Neural progenitor cell (in vitro differentiated cells): ENCODE measurements at regions not wholly inside any gene's neighbourhood (a gene's known extent, or its start where the extent isn't known, plus 50 kb on each side); places are given as distances from the start of the nearest gene placed in this dataset.
A peak's percentile ranks its signal among the peaks of the same experiment; 100 is the strongest.

ENCODE experiments used
- DNase-seq: peaks from one replicate; pipeline ENCODE4 v3.0.0-alpha.2; 2016; ENCODE audit warnings: low spot score
- H2AFZ ChIP-seq: fragments of 200-600 bp; sonication (generic); replicated peaks from 2 replicates; pipeline ENCODE4 v1.6.1; 2016; ENCODE audit warnings: antibody characterized with exemption
- H3F3A ChIP-seq: fragments of 200-600 bp; sonication (generic); 2 replicates; pipeline ENCODE4 v1.6.1; 2016; ENCODE audit warnings: antibody characterized with exemption, low read depth
- H3K27ac ChIP-seq: fragments of 200-600 bp; sonication (generic); 2 replicates; pipeline ENCODE4 v1.5.1; 2016; ENCODE audit warnings: mild to moderate bottlenecking
- H3K27me3 ChIP-seq: fragments of 200-600 bp; sonication (generic); 2 replicates; pipeline ENCODE4 v1.6.1; 2016; ENCODE audit warnings: mild to moderate bottlenecking, moderate library complexity
- H3K36me3 ChIP-seq: fragments of 200-600 bp; sonication (generic); 2 replicates; pipeline ENCODE4 v1.5.1; 2016
- H3K4me1 ChIP-seq: fragments of 200-600 bp; sonication (generic); 2 replicates; pipeline ENCODE4 v1.6.1; 2016; ENCODE audit warnings: mixed run types
- H3K4me2 ChIP-seq: fragments of 200-600 bp; sonication (generic); 2 replicates; pipeline ENCODE4 v1.6.1; 2016
- H3K4me3 ChIP-seq: fragments of 200-600 bp; sonication (generic); 2 replicates; pipeline ENCODE4 v1.5.1; 2016
- H3K79me2 ChIP-seq: fragments of 200-600 bp; sonication (generic); 2 replicates; pipeline ENCODE4 v1.6.1; 2016; ENCODE audit warnings: low read depth
- H3K9ac ChIP-seq: fragments of 200-600 bp; sonication (generic); 2 replicates; pipeline ENCODE4 v1.6.1; 2016
- H3K9me3 ChIP-seq: fragments of 200-600 bp; sonication (generic); 2 replicates; pipeline ENCODE4 v1.5.1; 2016; ENCODE audit warnings: low read depth
- H4K20me1 ChIP-seq: fragments of 200-600 bp; sonication (generic); 2 replicates; pipeline ENCODE4 v1.6.1; 2016; ENCODE audit warnings: low read depth
- H3K27ac Mint-ChIP-seq: 3 replicates; pipeline ENCODE4 v1.8.0; 2021; ENCODE audit warnings: mixed read lengths
- H3K27me3 Mint-ChIP-seq: 2 replicates; pipeline ENCODE4 v1.8.0; 2022; ENCODE audit warnings: low read depth, mild to moderate bottlenecking, inconsistent platforms, moderate library complexity, mixed read lengths; ENCODE audit not compliant: insufficient read depth
- H3K36me3 Mint-ChIP-seq: 3 replicates; pipeline ENCODE4 v1.8.0; 2021; ENCODE audit warnings: mixed read lengths
- H3K4me1 Mint-ChIP-seq: 3 replicates; pipeline ENCODE4 v1.8.0; 2021; ENCODE audit warnings: mixed read lengths
- H3K4me3 Mint-ChIP-seq: 3 replicates; pipeline ENCODE4 v1.8.0; 2021; ENCODE audit warnings: mild to moderate bottlenecking, moderate library complexity, mixed read lengths
- H3K9me3 Mint-ChIP-seq: 3 replicates; pipeline ENCODE4 v1.8.0; 2020; ENCODE audit warnings: mixed read lengths
- EZH2 ChIP-seq: fragments of 200-600 bp; sonication (generic); IDR thresholded peaks from 2 replicates; pipeline ENCODE4 v1.6.1; 2017; ENCODE audit warnings: antibody characterized with exemption, mild to moderate bottlenecking, moderate library complexity
- EZH2phosphoT487 ChIP-seq: fragments of 200-600 bp; sonication (generic); IDR thresholded peaks from 2 replicates; pipeline ENCODE4 v1.6.1; 2017; ENCODE audit warnings: antibody characterized with exemption
- TF ChIP-seq, protein P1 (sequence below): fragments of 200-600 bp; sonication (generic); IDR thresholded peaks from 2 replicates; pipeline ENCODE4 v1.5.1; 2017; ENCODE audit warnings: antibody characterized with exemption, mild to moderate bottlenecking

DNA sequence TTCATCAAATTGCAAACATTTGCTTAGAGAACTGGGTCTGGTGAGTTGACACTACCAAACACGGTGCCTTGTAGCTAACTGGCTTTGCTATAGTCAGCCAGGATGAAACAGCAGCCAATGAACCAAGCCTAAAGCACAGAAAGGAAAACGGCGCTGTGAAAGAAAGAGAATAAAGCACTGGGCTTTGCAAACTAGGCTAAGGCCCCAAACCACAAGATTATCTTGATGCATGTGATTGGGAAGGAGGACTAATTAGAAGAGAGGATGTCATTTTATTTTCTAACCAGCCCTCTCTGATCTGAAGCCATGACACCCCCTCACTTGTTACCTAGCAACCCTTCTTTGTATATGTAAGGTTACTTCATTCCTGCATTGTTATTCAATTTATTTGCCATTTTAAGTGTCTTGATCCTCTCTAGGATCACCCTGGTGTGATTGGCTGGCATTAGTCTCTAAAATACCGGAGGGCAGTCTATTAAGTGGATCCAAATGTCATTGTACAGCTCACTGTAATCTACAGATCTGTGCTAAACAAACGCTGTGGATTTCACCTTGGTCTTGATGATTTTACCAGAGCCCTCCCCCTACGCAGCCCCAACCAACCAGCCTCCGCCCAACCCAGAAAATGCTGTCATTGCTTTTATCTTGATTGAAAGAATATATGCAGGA is 395.4 kb upstream of the ACVR2A start:
- peaks cover 4% of the 10 kb centered on the region for H3K9me3 Mint-ChIP-seq
- Histone ChIP-seq H3K4me2 (peak overlapping the region; percentile 64), H4K20me1 (no peaks in the 10 kb centered on the region), H3K9me3 (no peaks in the 10 kb centered on the region), H3K4me3 (peak overlapping the region; percentile 7), H2AFZ (peak overlapping the region; percentile 52), H3K4me1 (peaks cover 38% of the 10 kb centered on the region), H3K36me3 (no peaks in the 10 kb centered on the region), H3K27ac (peak overlapping the region; percentile 40), H3K9ac (no peak overlapping the region), H3K79me2 (no peaks in the 10 kb centered on the region), H3F3A (peaks cover 31% of the 10 kb centered on the region), H3K27me3 (no peaks in the 10 kb centered on the region)
- peak overlapping the region; percentile 95 for H3K27ac Mint-ChIP-seq
- TF ChIP-seq, protein P1, sequence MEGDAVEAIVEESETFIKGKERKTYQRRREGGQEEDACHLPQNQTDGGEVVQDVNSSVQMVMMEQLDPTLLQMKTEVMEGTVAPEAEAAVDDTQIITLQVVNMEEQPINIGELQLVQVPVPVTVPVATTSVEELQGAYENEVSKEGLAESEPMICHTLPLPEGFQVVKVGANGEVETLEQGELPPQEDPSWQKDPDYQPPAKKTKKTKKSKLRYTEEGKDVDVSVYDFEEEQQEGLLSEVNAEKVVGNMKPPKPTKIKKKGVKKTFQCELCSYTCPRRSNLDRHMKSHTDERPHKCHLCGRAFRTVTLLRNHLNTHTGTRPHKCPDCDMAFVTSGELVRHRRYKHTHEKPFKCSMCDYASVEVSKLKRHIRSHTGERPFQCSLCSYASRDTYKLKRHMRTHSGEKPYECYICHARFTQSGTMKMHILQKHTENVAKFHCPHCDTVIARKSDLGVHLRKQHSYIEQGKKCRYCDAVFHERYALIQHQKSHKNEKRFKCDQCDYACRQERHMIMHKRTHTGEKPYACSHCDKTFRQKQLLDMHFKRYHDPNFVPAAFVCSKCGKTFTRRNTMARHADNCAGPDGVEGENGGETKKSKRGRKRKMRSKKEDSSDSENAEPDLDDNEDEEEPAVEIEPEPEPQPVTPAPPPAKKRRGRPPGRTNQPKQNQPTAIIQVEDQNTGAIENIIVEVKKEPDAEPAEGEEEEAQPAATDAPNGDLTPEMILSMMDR, result no peak
- TF ChIP-seq EZH2phosphoT487 (no peak), EZH2 (no peak)
- peaks cover 2% of the 10 kb centered on the region for H3K36me3 Mint-ChIP-seq
- peak overlapping the region; percentile 65 for H3K4me3 Mint-ChIP-seq
- DNase-seq, result peak; percentile 76
- H3K27me3 Mint-ChIP-seq, result peaks cover 3% of the 10 kb centered on the region
- H3K4me1 Mint-ChIP-seq, result peaks cover 31% of the 10 kb centered on the region

DNA sequence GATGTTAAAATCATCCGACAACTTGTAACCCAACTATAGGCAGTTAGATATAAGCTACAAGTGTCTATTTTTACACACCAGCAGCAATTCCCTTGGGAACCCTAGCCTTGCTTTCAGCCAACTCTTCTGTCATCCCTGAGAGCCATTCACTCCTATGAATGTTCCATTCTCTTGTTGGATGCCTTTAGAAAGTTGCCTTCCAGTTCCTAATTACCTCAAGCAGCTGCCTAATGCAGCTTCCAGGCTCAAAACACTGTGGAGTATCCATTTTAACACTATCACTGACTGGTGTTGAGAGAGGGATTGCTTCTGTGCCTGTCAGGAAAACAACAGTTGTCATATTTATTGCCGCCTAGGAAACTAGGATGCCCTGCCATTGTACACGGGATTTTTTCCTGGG is 402.0 kb upstream of the ACVR2A start:
- peaks cover 10% of the 10 kb centered on the region for H3K4me1 Mint-ChIP-seq
- Histone ChIP-seq H3K9me3 (no peaks in the 10 kb centered on the region), H3F3A (peaks cover 19% of the 10 kb centered on the region), H3K9ac (no peak overlapping the region), H4K20me1 (no peaks in the 10 kb centered on the region), H3K4me3 (no peak overlapping the region), H3K27ac (peak overlapping the region; percentile 88), H3K27me3 (no peaks in the 10 kb centered on the region), H2AFZ (no peak overlapping the region), H3K36me3 (no peaks in the 10 kb centered on the region), H3K4me2 (peak overlapping the region; percentile 69), H3K4me1 (peaks cover 39% of the 10 kb centered on the region), H3K79me2 (no peaks in the 10 kb centered on the region)
- peak; percentile 55 for DNase-seq
- no peak overlapping the region for H3K27ac Mint-ChIP-seq
- TF ChIP-seq EZH2 (no peak), EZH2phosphoT487 (no peak)
- TF ChIP-seq, protein P1, result no peak
- peaks cover 8% of the 10 kb centered on the region for H3K27me3 Mint-ChIP-seq
- peaks cover 2% of the 10 kb centered on the region for H3K36me3 Mint-ChIP-seq
- peaks cover 6% of the 10 kb centered on the region for H3K9me3 Mint-ChIP-seq
- no peak overlapping the region for H3K4me3 Mint-ChIP-seq

DNA sequence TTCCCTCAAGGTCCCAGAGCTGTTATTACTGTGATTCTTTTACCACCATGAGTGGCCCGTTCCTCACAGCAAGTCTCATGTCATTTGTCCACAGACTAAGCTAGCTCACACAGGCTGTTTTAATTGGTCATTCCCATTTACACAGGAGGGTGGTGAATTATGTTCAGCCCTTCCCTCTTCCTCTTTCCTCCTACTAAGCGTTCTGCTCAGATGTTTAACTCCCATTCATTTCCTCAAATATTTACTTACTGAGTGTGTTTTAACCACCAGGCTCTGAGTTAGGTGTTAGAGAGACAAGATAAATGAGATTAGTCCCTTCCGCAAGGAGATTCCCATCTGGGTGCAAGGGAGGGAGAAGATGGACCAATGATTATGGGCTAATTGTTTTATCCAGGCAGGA is 403.6 kb upstream of the ACVR2A start:
- peak overlapping the region; percentile 19 for H3K27ac Mint-ChIP-seq
- TF ChIP-seq EZH2phosphoT487 (no peak), EZH2 (no peak)
- TF ChIP-seq, protein P1, result no peak

More for the DNA sequence above, 403.6 kb upstream of the ACVR2A start:
- Mint-ChIP-seq H3K9me3 (peaks cover 6% of the 10 kb centered on the region), H3K4me1 (peaks cover 10% of the 10 kb centered on the region), H3K4me3 (no peak overlapping the region), H3K27me3 (peaks cover 8% of the 10 kb centered on the region), H3K36me3 (peaks cover 2% of the 10 kb centered on the region)
- Histone ChIP-seq H4K20me1 (no peaks in the 10 kb centered on the region), H3K4me1 (peaks cover 39% of the 10 kb centered on the region), H3K4me3 (peak overlapping the region; percentile 6), H3K27ac (peak overlapping the region; percentile 53), H3K36me3 (no peaks in the 10 kb centered on the region), H3K27me3 (no peaks in the 10 kb centered on the region), H2AFZ (no peak overlapping the region), H3K9me3 (no peaks in the 10 kb centered on the region), H3K4me2 (peak overlapping the region; percentile 69), H3K9ac (no peak overlapping the region), H3K79me2 (no peaks in the 10 kb centered on the region), H3F3A (peaks cover 19% of the 10 kb centered on the region)
- DNase-seq, result no peak
